DOHH2 (cell line): ENCODE measurements at regions not wholly inside any gene's neighbourhood (a gene's known extent, or its start where the extent isn't known, plus 50 kb on each side); places are given as distances from the start of the nearest gene placed in this dataset.

Experiments
- CTCF ChIP-seq: fragments of 200-600 bp; sonication (generic); IDR thresholded peaks from one replicate; pipeline ENCODE4 v1.5.1; 2014; ENCODE audit warnings: antibody characterized with exemption, mild to moderate bottlenecking, low read depth, low read length; ENCODE audit not compliant: poor library complexity, severe bottlenecking
- EZH2phosphoT487 ChIP-seq: fragments of 200-600 bp; sonication (generic); IDR thresholded peaks from 2 replicates; pipeline ENCODE4 v1.6.1; 2017; ENCODE audit warnings: borderline replicate concordance, mild to moderate bottlenecking, antibody characterized with exemption, low read length, moderate library complexity, mixed read lengths

- TF ChIP-seq CTCF: no peak
- TF ChIP-seq EZH2phosphoT487: no peak
Observed at GRCh38 chr12:115437061-115437567, 753.1 kb upstream of the TBX3 start.
